H1 (cell line): ENCODE measurements at regions not wholly inside any gene's neighbourhood (a gene's known extent, or its start where the extent isn't known, plus 50 kb on each side); places are given as distances from the start of the nearest gene placed in this dataset.

ENCODE experiments used
- CTCF ChIA-PET: fragments of 300-600 bp; sonication (Branson Sonifier 250); formaldehyde crosslinking; loops from one replicate; lab custom pipeline; 2021; ENCODE audit not compliant: partially characterized antibody; lab: Charles Lee
- POLR2A ChIA-PET: fragments of 300-600 bp; sonication (Branson Sonifier 250); formaldehyde crosslinking; loops from one replicate; lab custom pipeline; 2021; ENCODE audit warnings: inconsistent platforms; ENCODE audit not compliant: partially characterized antibody; lab: Charles Lee
- DNase-seq, 2 experiments: peaks; one replicate each; pipeline versions ENCODE4 v3.0.0 to v3.0.0-alpha.2; 2010 to 2022; ENCODE audit warnings: low spot score in 2 of 2, low read depth in 1 of 2, mixed read lengths in 1 of 2
- FAIRE-seq: peaks from 2 replicates; lab custom pipeline; 2011; peaks lifted over from hg19 to GRCh38; lab: Jason Lieb, UNC
- H2AFZ ChIP-seq: 2 replicates; pipeline ENCODE4 v1.8.1; 2012; ENCODE audit warnings: low read length, inconsistent platforms
- H2AK5ac ChIP-seq: 2 replicates; pipeline ENCODE4 v1.6.1; 2013; ENCODE audit warnings: low read depth, low read length
- H2BK120ac ChIP-seq: replicated peaks from 2 replicates; pipeline ENCODE3; 2013; ENCODE audit warnings: low read depth, low read length, inconsistent platforms
- H2BK12ac ChIP-seq: 2 replicates; pipeline ENCODE4 v1.6.1; 2013; ENCODE audit warnings: low read depth, low read length
- H2BK15ac ChIP-seq: 2 replicates; pipeline ENCODE4 v1.6.1; 2013; ENCODE audit warnings: low read length
- H2BK20ac ChIP-seq: 2 replicates; pipeline ENCODE4 v1.6.1; 2013; ENCODE audit warnings: low read length
- H2BK5ac ChIP-seq: 2 replicates; pipeline ENCODE4 v1.6.1; 2013; ENCODE audit warnings: low read depth, low read length
- H3K14ac ChIP-seq: 2 replicates; pipeline ENCODE4 v1.6.1; 2013; ENCODE audit warnings: inconsistent platforms; ENCODE audit not compliant: insufficient read length
- H3K18ac ChIP-seq: 2 replicates; pipeline ENCODE4 v1.6.1; 2013; ENCODE audit warnings: low read length; ENCODE audit errors: extremely low read depth
- H3K23ac ChIP-seq: 2 replicates; pipeline ENCODE4 v1.6.1; 2013; ENCODE audit warnings: inconsistent platforms; ENCODE audit not compliant: insufficient read length
- H3K23me2 ChIP-seq: 2 replicates; pipeline ENCODE4 v1.6.1; 2013; ENCODE audit warnings: low read depth, low read length
- H3K27ac ChIP-seq: 2 replicates; pipeline ENCODE4 v1.6.1; 2011; ENCODE audit warnings: low read depth, low read length, inconsistent platforms
- H3K27me3 ChIP-seq, 4 experiments: replicated peaks in 1 of 4; 1 replicate in 1 of 4; 2 replicates in 3 of 4; pipeline versions ENCODE4 v1.6.1 to v1.8.1; 2011 to 2013; ENCODE audit warnings: low read length in 3 of 4, mild to moderate bottlenecking in 3 of 4, inconsistent platforms in 2 of 4, mixed read lengths in 2 of 4, moderate library complexity in 1 of 4; ENCODE audit not compliant: control insufficient read depth in 3 of 4, insufficient read depth in 3 of 4; ENCODE audit errors: extremely low read depth in 1 of 4
- H3K36me3 ChIP-seq, 4 experiments: 2 replicates each; pipeline versions ENCODE4 v1.6.1 to v1.8.1; 2011 to 2013; ENCODE audit warnings: mild to moderate bottlenecking in 4 of 4, low read length in 3 of 4, moderate library complexity in 2 of 4, control low read depth in 1 of 4, inconsistent platforms in 1 of 4; ENCODE audit not compliant: insufficient read depth in 4 of 4, control insufficient read depth in 2 of 4
- H3K4ac ChIP-seq: replicated peaks from 2 replicates; pipeline ENCODE3; 2013; ENCODE audit warnings: low read length, low read depth, mixed read lengths, inconsistent platforms; ENCODE audit not compliant: insufficient read length
- H3K4me1 ChIP-seq, 4 experiments: replicated peaks in 1 of 4; 1 replicate in 1 of 4; 2 replicates in 3 of 4; pipeline versions ENCODE4 v1.6.1 to v1.8.1; 2011 to 2013; ENCODE audit warnings: low read length in 3 of 4, inconsistent platforms in 2 of 4, mixed read lengths in 1 of 4; ENCODE audit not compliant: insufficient read depth in 4 of 4, control insufficient read depth in 3 of 4
- H3K4me2 ChIP-seq, 2 experiments: 2 replicates each; pipeline versions ENCODE4 v1.6.1 to v1.8.1; 2011 to 2013; ENCODE audit warnings: low read depth in 2 of 2, low read length in 2 of 2, control low read depth in 1 of 2, inconsistent platforms in 1 of 2, mild to moderate bottlenecking in 1 of 2; ENCODE audit not compliant: insufficient read depth in 1 of 2
- H3K4me3 ChIP-seq, 4 experiments: fragments of 200-600, 300-600 bp in 1 of 4; sonication (generic), shearing (Covaris generic), sonication (Bioruptor Twin) in 1 of 4; 2 replicates each; pipeline versions ENCODE4 v1.5.1 to v1.8.1; 2011 to 2016; ENCODE audit warnings: low read length in 4 of 4, low read depth in 3 of 4, control low read depth in 2 of 4, inconsistent platforms in 2 of 4, mild to moderate bottlenecking in 2 of 4, mixed read lengths in 1 of 4, moderate library complexity in 1 of 4; ENCODE audit not compliant: insufficient read depth in 2 of 4; ENCODE audit errors: extremely low read depth in 1 of 4
- H3K56ac ChIP-seq: replicated peaks from 2 replicates; pipeline ENCODE3; 2013; ENCODE audit warnings: low read depth, mild to moderate bottlenecking, mixed read lengths, low read length, inconsistent platforms; ENCODE audit not compliant: insufficient read length
- H3K79me1 ChIP-seq: 2 replicates; pipeline ENCODE4 v1.6.1; 2013; ENCODE audit warnings: low read depth, low read length, control low read depth
- H3K79me2 ChIP-seq, 2 experiments: 2 replicates each; pipeline versions ENCODE4 v1.6.1 to v1.8.1; 2012 to 2013; ENCODE audit warnings: low read length in 2 of 2, mild to moderate bottlenecking in 2 of 2, inconsistent platforms in 1 of 2; ENCODE audit not compliant: insufficient read depth in 2 of 2, control insufficient read depth in 1 of 2
- H3K9ac ChIP-seq, 4 experiments: replicated peaks in 1 of 4; 1 replicate in 1 of 4; 2 replicates in 3 of 4; pipeline versions ENCODE4 v1.6.1 to v1.8.1; 2011 to 2013; ENCODE audit warnings: low read depth in 3 of 4, low read length in 3 of 4, control low read depth in 2 of 4, mild to moderate bottlenecking in 2 of 4, moderate library complexity in 2 of 4, inconsistent platforms in 1 of 4; ENCODE audit errors: extremely low read depth in 1 of 4
- H3K9me3 ChIP-seq, 2 experiments: 2 replicates each; pipeline versions ENCODE4 v1.6.1 to v1.8.1; 2012 to 2013; ENCODE audit warnings: mild to moderate bottlenecking in 2 of 2, moderate library complexity in 2 of 2, control low read depth in 1 of 2, inconsistent platforms in 1 of 2, low read depth in 1 of 2, low read length in 1 of 2, mixed read lengths in 1 of 2; ENCODE audit not compliant: insufficient read depth in 2 of 2
- H4K20me1 ChIP-seq, 2 experiments: replicated peaks in 1 of 2; 2 replicates each; pipeline versions ENCODE3 to v1.8.1; 2011 to 2013; ENCODE audit warnings: inconsistent platforms in 2 of 2, low read length in 2 of 2, mild to moderate bottlenecking in 1 of 2; ENCODE audit not compliant: insufficient read depth in 2 of 2, control insufficient read depth in 1 of 2
- H4K5ac ChIP-seq: 2 replicates; pipeline ENCODE4 v1.6.1; 2013; ENCODE audit warnings: low read length, low read depth, mixed read lengths, inconsistent platforms; ENCODE audit not compliant: insufficient read length
- H4K8ac ChIP-seq: 2 replicates; pipeline ENCODE4 v1.8.0; 2013; ENCODE audit warnings: mild to moderate bottlenecking, moderate library complexity, low read length, inconsistent platforms; ENCODE audit not compliant: insufficient read depth; ENCODE audit errors: extremely low read depth
- H4K91ac ChIP-seq: replicated peaks from 2 replicates; pipeline ENCODE3; 2013; ENCODE audit warnings: low read length, mixed read lengths, inconsistent platforms; ENCODE audit not compliant: insufficient read length
- HDAC6 ChIP-seq: IDR thresholded peaks from one replicate; pipeline ENCODE4 v1.7.1; 2012; ENCODE audit warnings: low read depth, mild to moderate bottlenecking, inconsistent platforms, low read length, moderate library complexity
- MAFK ChIP-seq: IDR thresholded peaks from 2 replicates; pipeline ENCODE4 v1.6.1; 2012; ENCODE audit warnings: low read depth, mild to moderate bottlenecking, improper control_type of control experiment, low read length
- MAX ChIP-seq: IDR thresholded peaks from 2 replicates; pipeline ENCODE4 v1.6.1; 2012; ENCODE audit warnings: inconsistent platforms
- WGBS, 2 experiments: shearing (Covaris generic) in 1 of 2; methylation state at CpG; one replicate each; pipeline versions ENCODE4 v1.1.6 to v1.1.7; 2013 to 2015; ENCODE audit warnings: low lambda C conversion rate in 2 of 2, mixed read lengths in 2 of 2, inconsistent platforms in 1 of 2, low coverage in 1 of 2, missing lambda C conversion rate in 1 of 2; ENCODE audit not compliant: insufficient replicate concordance in 2 of 2, insufficient coverage in 1 of 2, insufficient read length in 1 of 2; ENCODE audit errors: extremely low coverage in 1 of 2, missing lambda C conversion rate in 1 of 2; 5-methylcytosine and 5-hydroxymethylcytosine counted together

- no peak overlapping the region for H3K14ac ChIP-seq
- no peak overlapping the region for H3K56ac ChIP-seq
- H3K23ac ChIP-seq, result no peak overlapping the region
- TF ChIP-seq HDAC6 (no peak), MAFK (no peak), MAX (no peak)
- TF ChIP-seq, all 59 proteins: peak for 0
- no peaks in the 10 kb centered on the region for H3K4me1 ChIP-seq
- H3K23me2 ChIP-seq, result no peaks in the 10 kb centered on the region
- H3K4ac ChIP-seq, result no peak overlapping the region
- H2BK120ac ChIP-seq, result no peak overlapping the region
- no peak for DNase-seq
- no peak overlapping the region for H2AK5ac ChIP-seq
- WGBS, 2 experiments, result 94% methylated on average over 1 of the region's 1 CpG; no CpG with 5 or more reads in 1 of the 2 experiments
- H3K79me1 ChIP-seq, result no peaks in the 10 kb centered on the region
- peak overlapping the region; percentile 74 for H2AFZ ChIP-seq
- H2BK12ac ChIP-seq, result no peak overlapping the region
- CTCF ChIA-PET, result interaction anchor here (0.9 to 1.4 kb wide), 2 partner anchors 8 to 12 kb away, joined by 3 to 4 read pairs; no protein-coding TSS in a partner anchor
- POLR2A ChIA-PET, result no interaction called here
- H3K9me3 ChIP-seq, result no peaks in the 10 kb centered on the region
- H2BK5ac ChIP-seq, result no peak overlapping the region
- no peak overlapping the region for H3K4me3 ChIP-seq
- no peaks in the 10 kb centered on the region for H4K20me1 ChIP-seq
- H2BK20ac ChIP-seq, result no peak overlapping the region
- no peak for FAIRE-seq
- H3K18ac ChIP-seq, result no peak overlapping the region
- H3K79me2 ChIP-seq, result no peaks in the 10 kb centered on the region
- H3K36me3 ChIP-seq, result 0 out of 8 replicates have a peak, but pooled peaks cover 0 to 2% (median 0%) of the 10 kb centered on the region in 4 experiments
- no peak overlapping the region for H3K9ac ChIP-seq
- no peak overlapping the region for H2BK15ac ChIP-seq
- no peak overlapping the region for H4K91ac ChIP-seq
- no peak overlapping the region for H3K4me2 ChIP-seq
- no peak overlapping the region for H3K27ac ChIP-seq
- H4K5ac ChIP-seq, result no peak overlapping the region
- no peak overlapping the region for H4K8ac ChIP-seq
- H3K27me3 ChIP-seq, result no peaks in the 10 kb centered on the region
Measured at GRCh38 chr12:17192721-17193120, 586.8 kb upstream of the LMO3 start.
